ENCODE measurements at regions not wholly inside any gene's neighbourhood (a gene's known extent, or its start where the extent isn't known, plus 50 kb on each side); places are given as distances from the start of the nearest gene placed in this dataset.
"Not testable (repeated sequence)": the region's sequence is repeated elsewhere in the genome, so short reads cannot be mapped to it uniquely, and the experiment has no call there.

- not testable (repeated sequence) for TF ChIP-seq CTCF, POLR2A (IDR thresholded peaks at IDR 0.05)
Observed at GRCh38 chr3:140802898-140803297, 125.0 kb downstream of the TRIM42 start.

Data from lower leg skin (tissue), 3 donors.